Fibroblast of lung (primary cell): ENCODE measurements at regions not wholly inside any gene's neighbourhood (a gene's known extent, or its start where the extent isn't known, plus 50 kb on each side); places are given as distances from the start of the nearest gene placed in this dataset.

Experiments used
- DNase-seq, 2 donors: peaks; one replicate each; pipeline versions ENCODE4 v3.0.0 to v3.0.0-alpha.2; 2010; ENCODE audit warnings: low read depth in 2 of 2
- H2AFZ ChIP-seq: 2 replicates; pipeline ENCODE4 v1.5.1; 2012; ENCODE audit warnings: low read length, control low read depth, inconsistent platforms
- H3K27ac ChIP-seq: 2 replicates; pipeline ENCODE4 v1.5.1; 2011; ENCODE audit warnings: low read length, control low read depth; ENCODE audit not compliant: insufficient read depth
- H3K27me3 ChIP-seq: 2 replicates; pipeline ENCODE4 v1.5.1; 2011; ENCODE audit warnings: mild to moderate bottlenecking, low read length; ENCODE audit not compliant: control insufficient read depth, insufficient read depth
- H3K36me3 ChIP-seq: 2 replicates; pipeline ENCODE4 v1.5.1; 2011; ENCODE audit warnings: low read length; ENCODE audit not compliant: control insufficient read depth, insufficient read depth
- H3K4me1 ChIP-seq: 2 replicates; pipeline ENCODE4 v1.5.1; 2011; ENCODE audit warnings: low read length; ENCODE audit not compliant: control insufficient read depth, insufficient read depth; ENCODE audit errors: extremely low read depth
- H3K4me2 ChIP-seq: 2 replicates; pipeline ENCODE4 v1.5.1; 2011; ENCODE audit warnings: low read length, control low read depth; ENCODE audit not compliant: insufficient read depth; ENCODE audit errors: extremely low read depth
- H3K4me3 ChIP-seq, 4 experiments: fragments of 200-600 bp in 1 of 4; sonication (generic) in 1 of 4; replicated peaks in 1 of 4; 2 replicates each; pipeline ENCODE4 v1.5.1; 2011 to 2016; ENCODE audit warnings: low read length in 4 of 4, low read depth in 3 of 4, mild to moderate bottlenecking in 3 of 4, control low read depth in 2 of 4, inconsistent platforms in 1 of 4, mixed read lengths in 1 of 4; ENCODE audit not compliant: insufficient read depth in 1 of 4; ENCODE audit errors: control extremely low read depth in 1 of 4
- H3K79me2 ChIP-seq: 2 replicates; pipeline ENCODE4 v1.5.1; 2012; ENCODE audit warnings: mild to moderate bottlenecking, low read length, inconsistent platforms; ENCODE audit not compliant: control insufficient read depth, insufficient read depth
- H3K9ac ChIP-seq: 2 replicates; pipeline ENCODE4 v1.5.1; 2011; ENCODE audit warnings: mild to moderate bottlenecking, low read length, control low read depth; ENCODE audit not compliant: insufficient read depth
- H3K9me3 ChIP-seq: 2 replicates; pipeline ENCODE4 v1.5.1; 2012; ENCODE audit warnings: low read depth, low read length; ENCODE audit not compliant: control insufficient read depth, insufficient read depth
- H4K20me1 ChIP-seq: 2 replicates; pipeline ENCODE4 v1.5.1; 2011; ENCODE audit warnings: low read length; ENCODE audit not compliant: control insufficient read depth, insufficient read depth; ENCODE audit errors: extremely low read depth
- EZH2 ChIP-seq: IDR thresholded peaks from 2 replicates; pipeline ENCODE4 v1.5.1; 2012; ENCODE audit warnings: low read length, control low read depth, mild to moderate bottlenecking; ENCODE audit errors: missing control alignments
- TF ChIP-seq, protein P1 (sequence below), 2 donors: IDR thresholded peaks in 1 of 2; conservative IDR thresholded peaks in 1 of 2; 1 replicate in 1 of 2; 2 replicates in 1 of 2; pipeline ENCODE4 v1.5.1; 2011 to 2012; ENCODE audit warnings: low read length in 2 of 2, control low read depth in 1 of 2, inconsistent platforms in 1 of 2, low read depth in 1 of 2, mild to moderate bottlenecking in 1 of 2

DNA sequence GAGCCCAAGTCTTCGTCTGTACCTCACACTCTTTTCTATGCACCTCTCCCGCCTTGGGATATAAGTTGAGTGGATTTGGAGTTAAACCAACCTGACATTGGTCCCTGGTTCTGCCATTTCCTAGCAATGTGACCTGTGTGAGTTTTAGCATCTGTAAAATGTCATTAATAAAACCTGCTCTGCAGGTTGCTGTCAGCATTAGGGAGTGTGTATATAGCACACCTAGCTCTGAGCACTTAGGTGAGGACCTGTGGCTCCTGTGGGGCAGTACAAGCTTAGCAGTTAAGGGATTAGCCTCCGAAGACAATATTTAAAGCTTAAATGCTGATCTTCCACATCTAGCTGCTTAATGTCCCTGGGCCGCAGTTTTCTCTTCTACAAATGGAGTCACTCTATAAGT lies 248.0 kb downstream of the TMEM114 start:
- H3K9ac ChIP-seq, result no peak overlapping the region
- no peak overlapping the region for H3K4me3 ChIP-seq
- no peaks in the 10 kb centered on the region for H3K36me3 ChIP-seq
- no peak for DNase-seq
- no peak overlapping the region for H3K4me2 ChIP-seq
- no peaks in the 10 kb centered on the region for H4K20me1 ChIP-seq
- no peak overlapping the region for H2AFZ ChIP-seq
- TF ChIP-seq, protein P1, sequence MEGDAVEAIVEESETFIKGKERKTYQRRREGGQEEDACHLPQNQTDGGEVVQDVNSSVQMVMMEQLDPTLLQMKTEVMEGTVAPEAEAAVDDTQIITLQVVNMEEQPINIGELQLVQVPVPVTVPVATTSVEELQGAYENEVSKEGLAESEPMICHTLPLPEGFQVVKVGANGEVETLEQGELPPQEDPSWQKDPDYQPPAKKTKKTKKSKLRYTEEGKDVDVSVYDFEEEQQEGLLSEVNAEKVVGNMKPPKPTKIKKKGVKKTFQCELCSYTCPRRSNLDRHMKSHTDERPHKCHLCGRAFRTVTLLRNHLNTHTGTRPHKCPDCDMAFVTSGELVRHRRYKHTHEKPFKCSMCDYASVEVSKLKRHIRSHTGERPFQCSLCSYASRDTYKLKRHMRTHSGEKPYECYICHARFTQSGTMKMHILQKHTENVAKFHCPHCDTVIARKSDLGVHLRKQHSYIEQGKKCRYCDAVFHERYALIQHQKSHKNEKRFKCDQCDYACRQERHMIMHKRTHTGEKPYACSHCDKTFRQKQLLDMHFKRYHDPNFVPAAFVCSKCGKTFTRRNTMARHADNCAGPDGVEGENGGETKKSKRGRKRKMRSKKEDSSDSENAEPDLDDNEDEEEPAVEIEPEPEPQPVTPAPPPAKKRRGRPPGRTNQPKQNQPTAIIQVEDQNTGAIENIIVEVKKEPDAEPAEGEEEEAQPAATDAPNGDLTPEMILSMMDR (conservative IDR thresholded peaks at IDR 0.05 in 1 of 2, IDR thresholded peaks at IDR 0.05 in 1 of 2; ENCODE audit: low read depth in 1 of 2, low read length in 2 of 2), result no peak
- H3K27me3 ChIP-seq, result no peaks in the 10 kb centered on the region
- no peaks in the 10 kb centered on the region for H3K79me2 ChIP-seq
- H3K4me1 ChIP-seq, result no peaks in the 10 kb centered on the region
- H3K27ac ChIP-seq, result no peak overlapping the region
- no peaks in the 10 kb centered on the region for H3K9me3 ChIP-seq

DNA sequence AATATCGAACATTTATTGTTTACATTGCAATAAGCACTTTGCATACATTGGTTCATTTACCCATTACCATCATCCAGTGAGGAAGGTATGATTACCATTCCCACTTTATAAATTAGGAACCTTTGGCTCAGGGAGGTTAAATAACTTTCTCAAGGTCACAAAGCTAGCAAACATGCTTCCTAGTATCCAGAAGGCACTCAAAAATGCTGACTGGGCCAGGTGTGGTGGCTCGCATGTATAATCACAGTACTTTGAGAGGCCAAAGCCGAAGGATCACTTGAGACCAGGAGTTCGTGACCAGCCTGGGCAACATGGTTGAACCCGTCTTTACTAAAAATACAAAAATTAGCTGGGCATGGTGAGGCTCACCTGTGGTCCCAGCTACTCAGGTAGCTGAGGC lies 259.6 kb downstream of the TMEM114 start:
- Histone ChIP-seq H4K20me1 (no peaks in the 10 kb centered on the region), H3K27ac (no peak overlapping the region), H2AFZ (no peak overlapping the region), H3K4me2 (no peak overlapping the region), H3K27me3 (no peaks in the 10 kb centered on the region), H3K36me3 (no peaks in the 10 kb centered on the region), H3K79me2 (no peaks in the 10 kb centered on the region), H3K9me3 (no peaks in the 10 kb centered on the region), H3K9ac (no peak overlapping the region), H3K4me1 (no peaks in the 10 kb centered on the region), H3K4me3 (no peak overlapping the region)
- TF ChIP-seq EZH2, result no peak
- TF ChIP-seq, protein P1 (conservative IDR thresholded peaks at IDR 0.05 in 1 of 2, IDR thresholded peaks at IDR 0.05 in 1 of 2; ENCODE audit: low read depth in 1 of 2, low read length in 2 of 2), result no peak
- DNase-seq, result no peak

DNA sequence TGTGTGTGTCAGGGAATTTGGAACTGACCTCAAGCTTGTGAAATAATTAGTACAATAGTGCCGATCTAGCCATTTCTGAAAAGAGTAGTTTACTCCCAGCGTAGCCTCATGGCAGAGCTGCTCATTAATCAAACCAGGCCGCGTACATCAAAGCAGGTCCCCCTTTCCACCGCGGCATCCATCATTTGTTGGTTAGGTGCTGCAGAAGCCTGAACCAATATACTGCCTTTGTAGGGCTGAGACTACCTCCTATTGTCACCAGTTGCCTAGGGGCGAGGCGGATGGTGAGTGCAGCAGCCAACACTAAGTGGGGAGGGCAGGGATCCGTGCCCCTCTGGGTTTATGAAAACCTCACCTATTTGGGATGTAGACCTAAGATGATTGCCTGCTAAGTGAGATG lies 264.1 kb downstream of the TMEM114 start:
- Histone ChIP-seq H3K4me1 (no peaks in the 10 kb centered on the region), H3K27ac (no peak overlapping the region), H3K4me3 (no peak overlapping the region), H3K36me3 (no peaks in the 10 kb centered on the region), H2AFZ (no peak overlapping the region), H3K9me3 (no peaks in the 10 kb centered on the region), H3K79me2 (no peaks in the 10 kb centered on the region), H4K20me1 (no peaks in the 10 kb centered on the region), H3K27me3 (no peaks in the 10 kb centered on the region), H3K4me2 (no peak overlapping the region), H3K9ac (no peak overlapping the region)
- no peak for TF ChIP-seq EZH2
- TF ChIP-seq, protein P1 (conservative IDR thresholded peaks at IDR 0.05 in 1 of 2, IDR thresholded peaks at IDR 0.05 in 1 of 2; ENCODE audit: low read depth in 1 of 2, low read length in 2 of 2), result no peak
- no peak for DNase-seq
